ENCODE measurements at regions not wholly inside any gene's neighbourhood (a gene's known extent, or its start where the extent isn't known, plus 50 kb on each side); places are given as distances from the start of the nearest gene placed in this dataset. TPM values are rescaled to one million over a fixed set of nuclear protein-coding genes. Genes with fewer than 3 reads are reported as not detected.
"Not testable (repeated sequence)": the region's sequence is repeated elsewhere in the genome, so short reads cannot be mapped to it uniquely, and the experiment has no call there.

DNA sequence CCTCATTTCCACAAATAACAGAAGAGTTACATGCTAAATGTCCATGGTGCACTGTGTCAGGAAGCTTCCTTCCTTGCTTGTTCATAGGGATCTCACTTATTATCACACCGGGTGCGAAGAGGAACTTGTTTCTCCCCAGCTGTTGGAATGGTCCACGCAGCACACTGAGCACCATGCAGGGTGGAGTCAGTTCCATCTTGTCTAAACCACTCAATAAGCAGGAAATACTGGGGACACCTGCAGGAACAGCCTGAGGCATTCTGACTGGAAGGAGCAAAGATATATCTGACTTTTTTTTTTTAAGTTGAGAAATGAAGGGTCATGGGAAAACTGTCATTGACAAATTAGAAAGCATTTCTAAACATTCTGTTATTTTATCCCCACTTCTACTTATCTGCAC lies 70.0 kb upstream of the WDR72 start:
- Histone ChIP-seq H3K4me1 (peaks cover 19 to 24% of the 10 kb centered on the region in 2 donors), H3K27ac (no peak overlapping the region), H3K9me3 (no peaks in the 10 kb centered on the region), H3K4me3 (replicated peaks in 1 of 3) (no peak overlapping the region), H3K36me3 (no peaks in the 10 kb centered on the region), H3K27me3 (no peaks in the 10 kb centered on the region)
- no peak for TF ChIP-seq POLR2A (IDR thresholded peaks at IDR 0.05)
- TF ChIP-seq, protein P1, sequence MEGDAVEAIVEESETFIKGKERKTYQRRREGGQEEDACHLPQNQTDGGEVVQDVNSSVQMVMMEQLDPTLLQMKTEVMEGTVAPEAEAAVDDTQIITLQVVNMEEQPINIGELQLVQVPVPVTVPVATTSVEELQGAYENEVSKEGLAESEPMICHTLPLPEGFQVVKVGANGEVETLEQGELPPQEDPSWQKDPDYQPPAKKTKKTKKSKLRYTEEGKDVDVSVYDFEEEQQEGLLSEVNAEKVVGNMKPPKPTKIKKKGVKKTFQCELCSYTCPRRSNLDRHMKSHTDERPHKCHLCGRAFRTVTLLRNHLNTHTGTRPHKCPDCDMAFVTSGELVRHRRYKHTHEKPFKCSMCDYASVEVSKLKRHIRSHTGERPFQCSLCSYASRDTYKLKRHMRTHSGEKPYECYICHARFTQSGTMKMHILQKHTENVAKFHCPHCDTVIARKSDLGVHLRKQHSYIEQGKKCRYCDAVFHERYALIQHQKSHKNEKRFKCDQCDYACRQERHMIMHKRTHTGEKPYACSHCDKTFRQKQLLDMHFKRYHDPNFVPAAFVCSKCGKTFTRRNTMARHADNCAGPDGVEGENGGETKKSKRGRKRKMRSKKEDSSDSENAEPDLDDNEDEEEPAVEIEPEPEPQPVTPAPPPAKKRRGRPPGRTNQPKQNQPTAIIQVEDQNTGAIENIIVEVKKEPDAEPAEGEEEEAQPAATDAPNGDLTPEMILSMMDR (IDR thresholded peaks at IDR 0.05), result no peak
- intact Hi-C loops (cut with DNase I), result no loop called here
- 91 to 98% methylated on average over 3 of the region's 3 CpGs for WGBS, 2 donors
- DNase-seq, result no peak

DNA sequence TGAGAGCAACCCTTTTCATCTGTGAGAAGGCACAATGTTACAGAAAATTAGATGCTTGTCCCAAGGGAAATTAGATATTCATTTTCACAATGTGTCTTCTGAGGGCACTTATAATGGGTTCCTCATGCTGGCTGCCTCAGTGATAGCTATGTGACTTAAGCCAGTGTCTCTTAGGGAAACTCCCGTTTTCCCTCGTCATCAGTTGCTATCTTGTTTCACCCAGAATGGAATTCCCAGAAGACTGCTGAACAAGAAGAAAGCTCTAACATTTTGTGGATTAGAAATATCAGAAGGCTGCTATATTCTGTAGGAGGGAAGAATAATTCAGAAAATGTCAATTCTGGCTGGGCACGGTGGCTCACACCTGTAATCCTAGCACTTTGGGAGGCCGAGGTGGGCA lies 67.9 kb upstream of the WDR72 start:
- H3K27ac ChIP-seq, result no peak overlapping the region
- intact Hi-C loops (cut with DNase I), result no loop called here
- no peaks in the 10 kb centered on the region for H3K9me3 ChIP-seq
- no peak overlapping the region for H3K4me3 ChIP-seq (replicated peaks in 1 of 3)
- H3K4me1 ChIP-seq, result peaks cover 6 to 7% of the 10 kb centered on the region in 2 donors
- no peak for TF ChIP-seq POLR2A (IDR thresholded peaks at IDR 0.05)
- TF ChIP-seq, protein P1 (IDR thresholded peaks at IDR 0.05), result no peak
- WGBS, 2 donors, result 89 to 93% methylated on average over 4 of the region's 4 CpGs
- no peak for DNase-seq
- no peaks in the 10 kb centered on the region for H3K36me3 ChIP-seq
- no peaks in the 10 kb centered on the region for H3K27me3 ChIP-seq

DNA sequence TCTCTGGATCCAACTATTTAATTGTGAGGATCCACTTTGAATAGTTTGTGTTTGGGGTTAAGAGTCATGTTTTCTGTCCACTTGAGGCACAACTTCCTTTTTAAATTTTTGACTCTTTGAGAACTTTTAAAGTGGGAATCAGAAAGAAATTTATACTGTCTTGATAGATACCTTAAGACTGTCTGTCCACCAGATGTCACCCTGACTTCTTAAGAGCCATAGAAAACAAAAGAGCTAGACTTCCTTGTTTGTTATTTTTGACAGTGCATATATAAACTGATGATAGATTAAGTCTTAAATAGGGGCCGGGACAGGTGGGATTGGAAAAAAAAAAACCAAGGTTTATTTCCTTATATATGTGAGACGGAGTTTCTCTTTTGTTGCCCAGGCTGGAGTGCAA lies 52.1 kb upstream of the WDR72 start:
- Histone ChIP-seq H3K27me3 (no peaks in the 10 kb centered on the region), H3K36me3 (no peaks in the 10 kb centered on the region), H3K4me1 (no peaks in the 10 kb centered on the region), H3K4me3 (replicated peaks in 1 of 3) (no peak overlapping the region), H3K27ac (no peak overlapping the region), H3K9me3 (no peaks in the 10 kb centered on the region)
- no peak for TF ChIP-seq POLR2A (IDR thresholded peaks at IDR 0.05)
- TF ChIP-seq, protein P1 (IDR thresholded peaks at IDR 0.05), result peak in 4 of 6 experiments; percentile 33 to 61 (median 52)
- no peak for DNase-seq
- 16 to 23% methylated on average over 2 of the region's 2 CpGs for whole genome bisulfite sequencing, 2 donors
- intact Hi-C loops (cut with DNase I), result no loop called here

DNA sequence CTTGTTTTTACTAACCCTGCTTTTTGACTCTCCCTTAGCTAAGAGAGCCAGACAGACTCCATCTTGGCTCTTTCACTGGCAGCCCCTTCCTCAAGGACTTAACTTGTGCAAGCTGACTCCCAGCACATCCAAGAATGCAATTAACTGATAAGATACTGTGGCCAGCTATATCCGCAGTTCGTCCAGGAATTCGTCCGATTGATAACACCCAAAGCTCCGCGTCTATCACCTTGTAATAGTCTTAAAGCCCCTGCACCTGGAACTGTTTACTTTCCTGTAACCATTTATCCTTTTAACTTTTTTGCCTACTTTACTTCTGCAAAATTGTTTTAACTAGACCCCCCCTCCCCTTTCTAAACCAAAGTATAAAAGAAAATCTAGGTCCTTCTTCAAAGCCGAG lies 50.8 kb upstream of the WDR72 start:
- H3K27me3 ChIP-seq; H3K4me1 ChIP-seq; intact Hi-C loops (cut with DNase I); H3K27ac ChIP-seq; DNase-seq; H3K9me3 ChIP-seq; H3K4me3 ChIP-seq (replicated peaks in 1 of 3); H3K36me3 ChIP-seq: not testable (repeated sequence)
- 79 to 83% methylated on average over 7 of the region's 7 CpGs for WGBS, 2 donors

Small RNAs in the stretch of these regions (small RNA-seq; reads per million reads assigned to genes)
- gene AC084759.1, result not detected
